Activated CD4-positive, alpha-beta T cell treated with anti-CD3 and anti-CD28 coated beads, Interleukin-2, amount 10 ng/mL, durations not matched to agents 7 days and 5 days (primary cell): ENCODE measurements at regions not wholly inside any gene's neighbourhood (a gene's known extent, or its start where the extent isn't known, plus 50 kb on each side); places are given as distances from the start of the nearest gene placed in this dataset.

Experiments used
- CTCF ChIA-PET: fragments of 350-600 bp; sonication (Branson Sonifier 250); formaldehyde crosslinking; loops from one replicate; lab custom pipeline; 2021; ENCODE audit warnings: antibody characterized with exemption; lab: Charles Lee
- POLR2A ChIA-PET: fragments of 350-600 bp; sonication (Branson Sonifier 250); formaldehyde crosslinking; loops from one replicate; lab custom pipeline; 2021; ENCODE audit warnings: antibody characterized with exemption; lab: Charles Lee
- DNase-seq: peaks from one replicate; pipeline ENCODE4 v3.0.0-alpha.2; 2020
- H3K27ac Mint-ChIP-seq: one replicate; pipeline ENCODE4 v1.8.0; 2021; ENCODE audit warnings: mild to moderate bottlenecking, moderate library complexity, mixed read lengths
- H3K27me3 Mint-ChIP-seq: one replicate; pipeline ENCODE4 v1.8.0; 2021; ENCODE audit warnings: mixed read lengths
- H3K36me3 Mint-ChIP-seq: one replicate; pipeline ENCODE4 v1.8.0; 2021; ENCODE audit warnings: low read depth, mixed read lengths
- H3K4me1 Mint-ChIP-seq: one replicate; pipeline ENCODE4 v1.8.0; 2021; ENCODE audit warnings: mixed read lengths
- H3K4me3 Mint-ChIP-seq: one replicate; pipeline ENCODE4 v1.8.0; 2021; ENCODE audit warnings: mild to moderate bottlenecking, moderate library complexity, mixed read lengths
- H3K9me3 Mint-ChIP-seq: one replicate; pipeline ENCODE4 v1.8.0; 2021; ENCODE audit warnings: mixed read lengths

DNA sequence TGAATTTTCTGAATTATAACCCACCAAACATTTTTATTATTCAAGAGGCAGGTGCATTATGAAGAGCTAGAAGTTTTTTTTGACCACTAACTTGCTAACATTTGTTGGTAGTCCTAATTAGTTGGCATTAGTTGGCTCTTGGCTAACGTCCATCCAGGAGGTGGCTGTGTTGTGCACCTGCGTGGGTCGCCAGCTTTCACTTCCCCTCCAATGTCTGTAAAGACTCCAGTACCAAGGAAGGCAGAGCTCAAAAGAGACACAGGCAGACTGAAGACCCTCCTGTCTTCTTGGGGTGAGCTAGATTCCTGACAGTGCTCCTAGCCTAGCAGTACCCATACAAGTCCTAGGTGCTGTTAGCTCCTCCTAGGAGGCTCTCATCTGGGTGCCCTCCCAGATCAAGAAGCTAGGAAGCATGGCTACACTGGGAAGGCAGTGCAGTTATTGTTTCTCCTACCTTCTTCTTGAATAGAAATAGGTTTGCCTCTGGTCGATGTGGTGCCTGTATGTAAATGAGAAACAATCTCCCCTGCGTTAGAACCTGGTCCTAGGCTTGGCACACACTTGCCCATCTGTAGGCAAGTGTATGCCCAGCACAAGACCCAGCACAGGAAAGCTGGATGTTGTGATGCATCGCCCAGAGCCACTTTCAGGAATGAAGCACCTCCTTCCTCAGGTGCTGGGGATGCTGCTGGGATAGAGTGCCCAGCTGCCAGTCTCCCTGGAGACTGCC is 190.9 kb downstream of the ICE1 start:
- DNase-seq, result no peak
- H3K4me3 Mint-ChIP-seq, result no peak overlapping the region
- no peaks in the 10 kb centered on the region for H3K4me1 Mint-ChIP-seq
- H3K27ac Mint-ChIP-seq, result no peak overlapping the region
- POLR2A ChIA-PET, result no interaction called here
- H3K9me3 Mint-ChIP-seq, result no peaks in the 10 kb centered on the region
- CTCF ChIA-PET, result no interaction called here
- peaks cover 7% of the 10 kb centered on the region for H3K27me3 Mint-ChIP-seq
- H3K36me3 Mint-ChIP-seq, result no peaks in the 10 kb centered on the region

DNA sequence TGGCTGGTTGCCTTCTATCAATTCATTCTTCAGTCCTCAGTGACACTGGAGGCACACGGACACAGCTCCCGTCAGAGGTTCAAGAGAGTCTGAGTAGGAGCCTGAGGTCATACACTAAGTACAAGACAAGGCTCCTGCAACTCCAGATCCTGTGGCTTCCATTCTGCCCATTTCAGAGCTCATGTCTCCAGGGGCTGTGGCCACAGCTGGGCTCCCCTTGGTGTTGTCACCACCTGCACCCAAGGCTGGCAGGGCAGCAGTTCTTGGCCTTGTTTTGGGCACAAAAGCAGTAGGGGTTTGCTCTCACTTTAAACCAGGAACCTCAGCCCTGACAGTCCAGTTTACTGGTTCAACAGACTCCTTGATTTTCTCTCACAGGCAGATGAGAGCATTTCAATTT is 189.6 kb downstream of the ICE1 start:
- Mint-ChIP-seq H3K4me1 (no peaks in the 10 kb centered on the region), H3K9me3 (no peaks in the 10 kb centered on the region), H3K27me3 (peaks cover 4% of the 10 kb centered on the region), H3K27ac (no peak overlapping the region), H3K4me3 (no peak overlapping the region), H3K36me3 (no peaks in the 10 kb centered on the region)
- ChIA-PET POLR2A (no interaction called here), CTCF (no interaction called here)
- DNase-seq, result no peak

DNA sequence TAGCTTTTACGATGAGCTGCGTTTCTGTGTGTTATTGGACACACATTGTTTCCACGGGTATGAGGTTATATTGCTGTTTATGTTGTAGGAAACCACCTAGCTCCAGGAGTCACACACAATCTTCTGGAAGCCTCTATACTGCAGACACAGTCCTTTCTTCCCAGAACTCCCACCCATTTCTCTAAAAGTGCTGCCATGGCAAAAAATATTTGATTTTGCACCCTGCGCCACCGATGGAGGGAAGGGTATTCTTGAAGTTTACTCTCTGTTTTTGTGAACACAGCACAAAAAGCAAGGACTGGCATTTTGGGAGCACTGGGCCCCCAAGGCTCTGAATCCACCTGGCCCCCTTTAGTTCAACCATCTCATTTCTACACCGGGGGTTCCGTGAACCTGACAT is 187.5 kb downstream of the ICE1 start:
- DNase-seq, result no peak
- Mint-ChIP-seq H3K27ac (no peak overlapping the region), H3K27me3 (no peaks in the 10 kb centered on the region), H3K4me1 (no peaks in the 10 kb centered on the region), H3K9me3 (no peaks in the 10 kb centered on the region), H3K36me3 (no peaks in the 10 kb centered on the region), H3K4me3 (no peak overlapping the region)
- ChIA-PET CTCF (no interaction called here), POLR2A (no interaction called here)

DNA sequence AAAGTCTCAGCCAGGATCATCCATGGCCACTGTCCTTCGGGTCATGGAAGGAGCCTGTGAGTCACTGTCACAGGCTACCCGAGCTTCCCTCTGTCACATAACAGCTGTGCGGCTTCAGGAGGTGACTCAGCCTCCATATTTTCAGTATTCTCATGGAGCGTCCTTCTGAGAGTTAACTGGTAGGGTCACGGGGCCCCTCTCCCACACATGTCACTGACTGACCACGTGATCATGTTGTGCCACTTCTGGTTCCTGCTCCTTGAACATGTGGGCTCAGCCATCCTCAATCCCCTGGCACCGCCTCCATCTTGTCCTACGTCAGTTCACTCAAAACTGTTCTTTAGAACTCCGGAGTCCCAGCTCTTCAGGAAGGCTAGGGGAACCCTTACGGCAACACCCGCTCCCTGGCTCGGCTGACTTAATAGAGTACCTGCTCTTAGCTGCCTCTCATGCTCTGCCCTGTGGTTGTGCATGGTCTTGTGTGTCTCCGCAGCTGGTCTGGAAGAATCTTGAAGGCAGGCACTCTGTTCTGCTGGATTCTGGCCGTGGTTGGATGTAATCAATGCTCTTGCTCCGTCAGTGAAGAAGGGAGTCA is 182.8 kb downstream of the ICE1 start:
- H3K4me3 Mint-ChIP-seq, result no peak overlapping the region
- ChIA-PET CTCF (no interaction called here), POLR2A (no interaction called here)
- H3K27me3 Mint-ChIP-seq, result no peaks in the 10 kb centered on the region
- no peak overlapping the region for H3K27ac Mint-ChIP-seq
- H3K9me3 Mint-ChIP-seq, result no peaks in the 10 kb centered on the region
- H3K4me1 Mint-ChIP-seq, result no peaks in the 10 kb centered on the region
- no peaks in the 10 kb centered on the region for H3K36me3 Mint-ChIP-seq
- no peak for DNase-seq

DNA sequence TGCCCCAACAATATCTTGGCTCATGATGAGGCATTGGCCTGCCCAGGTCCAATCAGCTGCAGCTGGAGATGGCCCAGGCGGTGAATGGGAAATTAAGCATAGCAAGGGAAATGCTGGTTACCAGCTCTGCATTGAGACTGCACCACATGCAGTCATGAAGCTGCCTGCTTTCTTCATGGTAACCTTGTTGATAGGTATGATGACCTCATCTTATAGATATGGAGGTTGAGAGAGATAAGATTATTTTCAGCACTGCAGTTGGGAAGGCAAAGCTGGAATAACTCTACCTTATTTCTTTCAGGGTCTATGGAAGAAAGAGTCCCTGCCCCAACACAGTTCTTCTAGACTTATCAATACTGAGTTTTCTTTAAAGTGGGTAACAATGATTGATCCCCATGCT is 180.1 kb downstream of the ICE1 start:
- H3K36me3 Mint-ChIP-seq, result no peaks in the 10 kb centered on the region
- CTCF ChIA-PET, result interaction anchor here (0.6 kb wide), 1 partner anchor 64 kb away, joined by 3 read pairs; no protein-coding TSS in a partner anchor

DNA sequence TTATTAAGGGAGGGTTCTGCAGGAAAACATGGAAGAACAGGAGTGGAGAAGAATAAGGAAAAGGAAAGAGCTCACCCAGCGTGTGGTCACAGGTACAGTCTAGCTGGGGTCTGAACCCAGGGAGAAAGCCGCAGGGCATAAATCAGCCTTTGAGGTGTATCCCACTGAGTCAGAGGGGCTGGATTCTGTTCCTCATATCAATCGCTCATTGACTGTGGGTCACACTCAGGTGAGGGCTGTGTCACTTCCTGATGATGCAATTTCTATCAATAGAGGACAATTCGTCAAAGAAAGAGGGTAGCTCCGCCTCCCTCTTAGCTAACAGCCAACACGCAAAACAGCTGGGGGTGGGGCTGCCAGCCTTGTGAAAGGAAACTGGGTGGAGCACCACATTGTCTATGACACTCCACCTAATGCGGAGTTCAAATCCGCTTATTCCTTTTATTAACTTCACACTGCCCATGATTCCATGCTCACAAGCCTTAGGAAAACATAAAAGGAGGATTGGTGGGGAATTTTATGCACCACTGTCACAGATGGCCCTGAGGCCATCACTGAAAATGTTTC is 176.2 kb downstream of the ICE1 start:
- no peak for DNase-seq
- CTCF ChIA-PET, result no interaction called here
- H3K9me3 Mint-ChIP-seq, result no peaks in the 10 kb centered on the region
- no peak overlapping the region for H3K27ac Mint-ChIP-seq
- no peak overlapping the region for H3K4me3 Mint-ChIP-seq
- no peaks in the 10 kb centered on the region for H3K27me3 Mint-ChIP-seq
- H3K4me1 Mint-ChIP-seq, result no peaks in the 10 kb centered on the region
- POLR2A ChIA-PET, result no interaction called here
- no peaks in the 10 kb centered on the region for H3K36me3 Mint-ChIP-seq

More for the DNA sequence above, 180.1 kb downstream of the ICE1 start:
- Mint-ChIP-seq H3K4me3 (no peak overlapping the region), H3K27ac (no peak overlapping the region), H3K9me3 (no peaks in the 10 kb centered on the region), H3K4me1 (no peaks in the 10 kb centered on the region), H3K27me3 (no peaks in the 10 kb centered on the region)
- DNase-seq, result no peak
- POLR2A ChIA-PET, result no interaction called here

DNA sequence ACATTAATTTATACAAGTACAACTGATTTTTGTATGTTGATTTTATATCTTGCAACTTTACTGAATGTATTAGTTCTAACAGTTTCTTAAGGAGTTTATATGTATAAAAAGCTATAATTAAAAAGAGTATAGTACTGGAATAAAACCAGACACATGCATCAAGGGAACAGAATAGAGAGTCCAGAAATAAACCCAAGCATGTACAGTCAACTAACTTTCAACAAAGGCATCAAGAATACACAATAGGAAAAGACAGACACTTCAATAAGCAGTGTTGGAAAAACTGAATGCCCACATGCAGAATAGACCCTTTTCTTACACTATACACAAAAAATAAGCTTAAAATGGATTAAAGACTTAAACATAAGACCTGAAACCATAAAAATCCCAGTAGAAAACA is 170.9 kb downstream of the ICE1 start:
- Mint-ChIP-seq H3K36me3 (no peaks in the 10 kb centered on the region), H3K4me1 (no peaks in the 10 kb centered on the region), H3K27ac (no peak overlapping the region), H3K27me3 (no peaks in the 10 kb centered on the region), H3K4me3 (no peak overlapping the region), H3K9me3 (no peaks in the 10 kb centered on the region)
- ChIA-PET CTCF (no interaction called here), POLR2A (no interaction called here)
- DNase-seq, result no peak

DNA sequence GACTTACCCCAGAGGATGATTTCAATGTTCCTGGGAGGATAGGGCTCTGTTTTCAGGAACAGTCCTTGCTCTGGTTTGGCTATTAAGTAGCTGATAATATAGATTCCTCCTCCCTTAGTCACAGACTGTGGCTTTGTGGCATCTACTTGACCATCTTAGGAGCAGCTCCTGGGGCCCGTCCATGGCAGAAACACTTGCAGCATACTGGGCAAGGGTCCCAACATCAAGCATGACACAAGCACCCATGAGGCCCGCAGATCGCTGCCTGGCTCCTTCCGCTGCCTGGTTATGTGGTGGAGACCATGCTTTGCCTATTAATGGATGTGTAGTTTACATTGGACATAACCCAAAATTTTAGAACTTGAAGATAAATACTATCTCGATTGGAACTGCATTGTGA is 170.1 kb downstream of the ICE1 start:
- H3K9me3 Mint-ChIP-seq, result no peaks in the 10 kb centered on the region
- ChIA-PET CTCF (no interaction called here), POLR2A (no interaction called here)
- no peaks in the 10 kb centered on the region for H3K36me3 Mint-ChIP-seq
- no peak overlapping the region for H3K27ac Mint-ChIP-seq
- DNase-seq, result no peak
- H3K4me3 Mint-ChIP-seq, result no peak overlapping the region
- H3K27me3 Mint-ChIP-seq, result no peaks in the 10 kb centered on the region
- no peaks in the 10 kb centered on the region for H3K4me1 Mint-ChIP-seq

DNA sequence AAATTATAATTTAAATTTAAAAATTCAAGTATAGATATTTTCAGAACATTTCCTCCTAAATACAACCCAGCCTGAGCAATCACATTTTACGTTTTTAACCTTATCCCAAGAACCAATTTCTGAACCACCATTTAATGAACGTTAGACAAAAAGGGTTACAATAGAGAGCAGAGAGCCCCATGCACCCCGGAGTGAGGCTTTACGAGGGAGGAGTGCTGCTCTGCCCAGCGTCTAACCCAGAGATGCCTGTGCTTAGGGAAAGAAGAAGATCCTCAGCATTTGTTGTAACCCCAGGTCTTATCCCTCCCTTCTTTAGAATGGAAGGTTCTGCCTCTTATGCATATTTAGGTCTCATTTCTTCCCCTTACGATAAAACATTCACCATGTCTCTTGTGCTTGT is 169.1 kb downstream of the ICE1 start:
- Mint-ChIP-seq H3K27ac (no peak overlapping the region), H3K36me3 (no peaks in the 10 kb centered on the region), H3K4me3 (no peak overlapping the region), H3K4me1 (no peaks in the 10 kb centered on the region), H3K27me3 (no peaks in the 10 kb centered on the region), H3K9me3 (no peaks in the 10 kb centered on the region)
- ChIA-PET CTCF (interaction anchor here (1.3 kb wide), 1 partner anchor 29 kb away, joined by 3 read pairs; no protein-coding TSS in a partner anchor), POLR2A (no interaction called here)
- no peak for DNase-seq

DNA sequence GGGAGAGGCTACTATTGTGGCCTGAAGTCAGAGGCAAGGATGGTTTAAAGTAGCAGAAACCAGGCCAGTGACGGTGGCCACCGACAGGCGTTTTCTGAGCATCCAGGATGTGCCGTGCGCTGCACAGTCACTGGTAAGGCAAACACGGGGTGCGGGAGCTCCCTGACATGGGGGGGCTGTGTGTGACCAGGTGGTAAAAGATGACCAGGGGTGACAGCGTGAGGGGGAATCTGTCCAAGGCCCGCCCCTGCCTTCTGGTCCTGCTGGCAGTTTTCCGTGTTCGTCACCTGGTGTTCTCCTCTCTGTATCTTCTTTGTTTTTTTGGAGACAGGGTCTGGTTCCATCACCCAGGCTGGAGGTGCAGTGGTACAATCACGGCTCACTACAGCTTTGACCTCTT is 167.4 kb downstream of the ICE1 start:
- Mint-ChIP-seq H3K4me3 (no peak overlapping the region), H3K27ac (no peak overlapping the region), H3K9me3 (no peaks in the 10 kb centered on the region), H3K36me3 (no peaks in the 10 kb centered on the region), H3K4me1 (no peaks in the 10 kb centered on the region), H3K27me3 (no peaks in the 10 kb centered on the region)
- CTCF ChIA-PET, result no interaction called here
- DNase-seq, result no peak
- POLR2A ChIA-PET, result no interaction called here

DNA sequence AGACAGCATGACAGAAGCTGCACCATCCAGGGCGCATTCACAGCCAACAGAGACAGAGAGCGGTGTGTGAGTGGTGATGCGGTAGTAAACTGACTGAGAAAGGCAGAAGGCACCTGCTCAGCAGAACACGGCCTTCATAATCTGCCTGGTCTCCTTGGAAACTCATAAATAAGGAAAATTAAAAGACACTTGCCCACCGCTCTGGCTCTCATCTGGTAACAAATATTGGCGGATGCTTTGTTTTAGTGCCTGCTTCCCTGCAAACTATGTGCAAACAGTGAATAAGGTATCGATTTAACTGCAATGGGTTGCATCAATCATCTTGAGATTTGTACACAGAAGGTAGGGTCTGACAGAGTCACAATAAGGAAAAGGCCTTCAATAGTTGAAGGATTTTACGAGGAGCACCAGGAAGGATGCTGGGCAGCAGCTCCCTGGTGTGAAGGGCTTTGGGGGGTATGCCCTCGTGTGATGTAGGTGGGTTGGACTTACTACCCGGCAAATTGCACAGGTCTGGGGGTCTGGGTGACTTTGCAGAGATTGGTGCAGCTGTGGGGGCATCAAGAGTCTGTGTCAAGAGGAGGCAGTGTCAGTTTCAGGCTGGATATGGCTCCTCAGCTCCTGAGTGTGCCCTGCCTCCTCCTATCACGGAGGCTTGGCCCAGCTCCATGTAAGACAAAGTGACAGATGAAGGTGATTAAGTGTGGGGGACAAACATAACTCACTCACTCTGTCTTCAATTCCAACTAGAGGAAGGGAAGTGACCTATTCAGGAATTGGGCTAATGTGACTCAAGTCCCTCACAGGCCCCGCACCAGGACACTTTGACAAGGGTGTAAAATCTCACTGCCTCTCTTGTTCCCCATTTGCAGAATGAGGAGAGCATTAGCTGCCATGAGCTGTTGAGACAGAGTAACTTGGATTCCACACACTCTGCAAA is 166.7 kb downstream of the ICE1 start:
- DNase-seq, result no peak
- H3K27ac Mint-ChIP-seq, result no peak overlapping the region
- no peak overlapping the region for H3K4me3 Mint-ChIP-seq
- H3K9me3 Mint-ChIP-seq, result no peaks in the 10 kb centered on the region
- ChIA-PET CTCF (no interaction called here), POLR2A (no interaction called here)
- no peaks in the 10 kb centered on the region for H3K27me3 Mint-ChIP-seq
- no peaks in the 10 kb centered on the region for H3K4me1 Mint-ChIP-seq
- H3K36me3 Mint-ChIP-seq, result no peaks in the 10 kb centered on the region

DNA sequence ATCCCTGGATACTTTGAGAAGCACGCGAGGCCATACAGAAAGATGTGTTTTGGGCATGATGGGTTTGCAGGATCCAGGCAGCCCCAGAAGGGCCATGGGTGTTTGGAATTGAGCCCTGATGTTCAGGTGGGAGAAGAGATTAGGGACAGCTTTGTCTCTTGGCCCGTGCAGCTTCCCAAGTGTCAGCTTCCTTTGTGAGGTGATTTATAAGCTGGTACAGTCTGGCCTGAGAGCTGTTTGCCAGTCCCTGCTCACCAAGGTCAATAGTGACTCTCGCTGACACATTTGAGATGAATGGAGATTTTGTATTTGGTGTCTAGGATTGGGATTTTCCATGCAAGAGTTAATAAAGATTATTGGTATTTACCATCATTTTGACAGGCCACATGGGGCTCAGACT is 165.9 kb downstream of the ICE1 start:
- H3K27ac Mint-ChIP-seq, result no peak overlapping the region

DNA sequence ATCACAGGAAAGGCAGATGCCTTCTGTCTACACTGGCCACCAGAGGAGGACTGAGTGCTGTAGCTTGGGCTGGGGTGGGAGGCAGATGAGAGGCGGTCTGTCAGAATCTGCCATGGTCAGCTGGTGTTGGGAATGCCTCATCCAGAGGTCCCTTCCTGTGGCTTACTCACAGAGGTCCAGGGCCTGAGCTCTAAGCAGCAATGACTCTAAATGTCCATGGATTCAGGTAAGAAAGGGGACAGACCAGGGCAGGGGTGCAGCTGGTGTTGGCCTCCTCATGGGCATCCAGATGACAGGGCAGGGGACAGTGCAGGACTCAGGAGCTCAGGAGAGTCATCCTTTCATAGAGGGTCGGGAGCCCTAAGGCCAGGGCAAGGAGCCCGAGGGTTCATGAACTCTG is 165.0 kb downstream of the ICE1 start:
- no peak overlapping the region for H3K27ac Mint-ChIP-seq
- POLR2A ChIA-PET, result no interaction called here
- H3K4me3 Mint-ChIP-seq, result no peak overlapping the region
- H3K27me3 Mint-ChIP-seq, result no peaks in the 10 kb centered on the region
- H3K4me1 Mint-ChIP-seq, result no peaks in the 10 kb centered on the region
- H3K9me3 Mint-ChIP-seq, result no peaks in the 10 kb centered on the region
- DNase-seq, result no peak
- H3K36me3 Mint-ChIP-seq, result no peaks in the 10 kb centered on the region
- CTCF ChIA-PET, result no interaction called here

More for the DNA sequence above, 165.9 kb downstream of the ICE1 start:
- H3K4me1 Mint-ChIP-seq, result no peaks in the 10 kb centered on the region
- POLR2A ChIA-PET, result no interaction called here
- CTCF ChIA-PET, result no interaction called here
- H3K4me3 Mint-ChIP-seq, result no peak overlapping the region
- H3K36me3 Mint-ChIP-seq, result no peaks in the 10 kb centered on the region
- H3K27me3 Mint-ChIP-seq, result no peaks in the 10 kb centered on the region
- no peaks in the 10 kb centered on the region for H3K9me3 Mint-ChIP-seq
- no peak for DNase-seq
